ENCODE measurements at regions not wholly inside any gene's neighbourhood (a gene's known extent, or its start where the extent isn't known, plus 50 kb on each side); places are given as distances from the start of the nearest gene placed in this dataset.

DNA sequence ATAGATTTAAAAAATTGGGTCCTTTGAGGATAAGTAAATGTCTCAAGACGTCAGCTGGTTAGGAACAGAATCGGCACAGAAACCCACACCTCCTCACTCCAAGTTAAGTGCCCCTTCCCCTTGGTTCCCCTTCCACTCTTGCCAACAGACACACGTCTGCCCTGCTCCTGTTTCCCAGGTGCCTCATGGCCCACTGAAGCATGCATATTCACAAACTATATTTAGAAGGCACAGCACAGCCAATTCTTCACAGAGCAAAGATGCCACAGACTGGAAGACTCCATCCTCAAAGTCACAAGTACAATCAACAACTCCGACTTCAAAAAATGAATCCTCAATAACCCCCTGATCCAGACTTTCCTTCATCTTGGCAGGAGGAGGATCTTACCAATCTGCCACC, 295.4 kb upstream of the NR2F2 start:
- Histone ChIP-seq H3K4me1 (no peaks in the 10 kb centered on the region), H3K9me3 (no peaks in the 10 kb centered on the region), H3K27me3 (no peaks in the 10 kb centered on the region), H3K4me3 (no peak overlapping the region), H3K36me3 (no peaks in the 10 kb centered on the region), H3K27ac (no peak overlapping the region)
- DNase-seq: no peak
- no peak for TF ChIP-seq POLR2A (IDR thresholded peaks at IDR 0.05)
- TF ChIP-seq POLR2AphosphoS5 (IDR thresholded peaks at IDR 0.05): no peak
- TF ChIP-seq EP300 (IDR thresholded peaks at IDR 0.05): no peak
- TF ChIP-seq, protein P1, sequence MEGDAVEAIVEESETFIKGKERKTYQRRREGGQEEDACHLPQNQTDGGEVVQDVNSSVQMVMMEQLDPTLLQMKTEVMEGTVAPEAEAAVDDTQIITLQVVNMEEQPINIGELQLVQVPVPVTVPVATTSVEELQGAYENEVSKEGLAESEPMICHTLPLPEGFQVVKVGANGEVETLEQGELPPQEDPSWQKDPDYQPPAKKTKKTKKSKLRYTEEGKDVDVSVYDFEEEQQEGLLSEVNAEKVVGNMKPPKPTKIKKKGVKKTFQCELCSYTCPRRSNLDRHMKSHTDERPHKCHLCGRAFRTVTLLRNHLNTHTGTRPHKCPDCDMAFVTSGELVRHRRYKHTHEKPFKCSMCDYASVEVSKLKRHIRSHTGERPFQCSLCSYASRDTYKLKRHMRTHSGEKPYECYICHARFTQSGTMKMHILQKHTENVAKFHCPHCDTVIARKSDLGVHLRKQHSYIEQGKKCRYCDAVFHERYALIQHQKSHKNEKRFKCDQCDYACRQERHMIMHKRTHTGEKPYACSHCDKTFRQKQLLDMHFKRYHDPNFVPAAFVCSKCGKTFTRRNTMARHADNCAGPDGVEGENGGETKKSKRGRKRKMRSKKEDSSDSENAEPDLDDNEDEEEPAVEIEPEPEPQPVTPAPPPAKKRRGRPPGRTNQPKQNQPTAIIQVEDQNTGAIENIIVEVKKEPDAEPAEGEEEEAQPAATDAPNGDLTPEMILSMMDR (IDR thresholded peaks at IDR 0.05): no peak
- intact Hi-C loops (cut with DNase I): no loop called here
- 80 to 84% methylated on average over 4 of the region's 4 CpGs for WGBS, 2 donors

DNA sequence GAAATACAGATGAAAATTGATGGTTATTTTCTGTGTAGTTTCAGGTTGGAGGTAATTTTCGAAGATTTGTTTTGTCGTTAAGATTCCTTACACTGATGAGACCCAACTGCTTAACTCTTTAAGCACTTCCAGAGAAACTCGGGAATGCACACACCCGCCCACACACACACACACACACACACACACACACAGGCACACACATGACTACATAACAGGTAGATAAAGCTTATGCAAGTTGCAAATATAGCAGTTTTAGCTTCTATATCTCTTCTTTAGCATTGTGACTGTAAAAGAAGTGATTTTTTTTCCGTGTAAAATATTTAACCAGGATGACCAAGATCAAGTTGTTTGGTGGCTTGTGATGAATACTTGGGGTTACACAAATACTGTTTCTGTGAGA, 294.9 kb upstream of the NR2F2 start:
- H3K27me3 ChIP-seq: no peaks in the 10 kb centered on the region
- H3K27ac ChIP-seq: no peak overlapping the region
- no peaks in the 10 kb centered on the region for H3K4me1 ChIP-seq
- H3K9me3 ChIP-seq: no peaks in the 10 kb centered on the region
- no peak overlapping the region for H3K4me3 ChIP-seq
- H3K36me3 ChIP-seq: no peaks in the 10 kb centered on the region
- intact Hi-C loops (cut with DNase I): no loop called here
- WGBS, 2 donors: 71 to 74% methylated on average over 5 of the region's 5 CpGs
- no peak for DNase-seq
- TF ChIP-seq, protein P1 (IDR thresholded peaks at IDR 0.05): no peak
- no peak for TF ChIP-seq POLR2AphosphoS5 (IDR thresholded peaks at IDR 0.05)
- TF ChIP-seq EP300 (IDR thresholded peaks at IDR 0.05): no peak
- no peak for TF ChIP-seq POLR2A (IDR thresholded peaks at IDR 0.05)

DNA sequence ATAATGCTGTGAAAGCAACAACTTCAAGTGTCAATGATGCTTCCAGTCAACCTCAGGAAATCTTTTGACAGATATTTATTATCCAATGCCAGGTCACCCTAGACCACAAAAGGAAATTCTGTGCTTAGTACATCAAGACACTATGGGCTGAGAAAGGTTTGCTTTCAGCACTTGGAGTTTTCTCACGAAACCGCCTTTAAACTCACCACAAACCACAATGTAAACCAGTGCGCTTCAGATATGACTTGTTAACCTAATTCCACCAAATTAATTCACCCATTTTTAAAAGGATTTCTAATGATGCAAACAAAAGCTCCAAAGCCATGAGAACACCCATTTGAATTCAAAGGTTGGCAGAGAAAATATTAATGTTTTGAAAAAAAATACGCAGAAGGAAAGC, 292.9 kb upstream of the NR2F2 start:
- WGBS, 2 donors: 62 to 77% methylated on average over 4 of the region's 4 CpGs

DNA sequence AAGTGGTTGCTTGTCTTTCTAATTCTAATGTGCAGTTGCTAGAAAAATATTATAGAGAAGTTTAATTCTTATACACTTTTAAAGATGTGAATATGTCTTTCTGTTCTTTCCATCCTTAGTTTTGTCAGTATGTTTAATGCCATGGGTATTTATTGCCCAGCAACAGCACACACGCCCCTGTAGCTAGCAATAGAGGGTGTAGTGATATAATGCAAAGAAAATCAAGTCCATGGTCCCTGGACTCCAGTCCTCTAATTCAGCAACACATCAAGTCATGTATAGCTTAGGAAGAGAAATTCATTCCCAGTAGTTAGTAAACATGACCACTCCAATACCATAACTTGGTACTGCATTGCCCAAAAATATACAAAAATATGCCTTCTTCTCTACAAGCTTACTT, 292.4 kb upstream of the NR2F2 start:
- H3K9me3 ChIP-seq: no peaks in the 10 kb centered on the region
- no peaks in the 10 kb centered on the region for H3K36me3 ChIP-seq
- H3K27me3 ChIP-seq: no peaks in the 10 kb centered on the region
- H3K4me1 ChIP-seq: peaks cover 0 to 11% (median 3%) of the 10 kb centered on the region in 4 donors
- H3K27ac ChIP-seq: no peak overlapping the region
- H3K4me3 ChIP-seq: no peak overlapping the region
- TF ChIP-seq POLR2A (IDR thresholded peaks at IDR 0.05): no peak
- no peak for TF ChIP-seq EP300 (IDR thresholded peaks at IDR 0.05)
- no peak for TF ChIP-seq POLR2AphosphoS5 (IDR thresholded peaks at IDR 0.05)
- TF ChIP-seq, protein P1 (IDR thresholded peaks at IDR 0.05): no peak
- intact Hi-C loops (cut with DNase I): no loop called here
- WGBS, 2 donors: 2 to 53% methylated on average over 1 of the region's 1 CpG
- no peak for DNase-seq

More for the DNA sequence above, 292.9 kb upstream of the NR2F2 start:
- intact Hi-C loops (cut with DNase I): no loop called here
- no peaks in the 10 kb centered on the region for H3K27me3 ChIP-seq
- peaks cover 0 to 5% (median under 1%) of the 10 kb centered on the region in 4 donors for H3K4me1 ChIP-seq
- TF ChIP-seq EP300 (IDR thresholded peaks at IDR 0.05) (no peak), POLR2A (IDR thresholded peaks at IDR 0.05) (no peak), POLR2AphosphoS5 (IDR thresholded peaks at IDR 0.05) (no peak)
- TF ChIP-seq, protein P1 (IDR thresholded peaks at IDR 0.05): no peak
- no peaks in the 10 kb centered on the region for H3K9me3 ChIP-seq
- no peaks in the 10 kb centered on the region for H3K36me3 ChIP-seq
- no peak overlapping the region for H3K27ac ChIP-seq
- no peak overlapping the region for H3K4me3 ChIP-seq
- DNase-seq: no peak

DNA sequence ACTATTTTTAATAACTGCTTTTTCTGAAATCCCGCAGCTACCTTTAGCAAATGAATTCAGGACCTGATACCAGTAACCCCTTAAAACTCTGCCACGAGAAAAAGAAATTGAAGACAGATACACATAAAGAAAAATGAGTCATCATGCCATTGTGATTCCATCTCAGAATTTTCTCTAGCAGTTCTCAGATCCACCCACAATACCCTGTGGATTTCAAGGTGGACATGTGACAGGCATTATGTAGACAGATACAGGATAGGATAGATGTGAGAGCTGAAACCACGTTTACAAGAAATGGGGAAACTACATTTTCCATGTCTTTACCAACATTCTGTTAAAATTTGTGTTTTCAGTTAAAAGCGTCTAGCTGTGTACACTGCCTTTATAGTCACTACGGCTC, 291.9 kb upstream of the NR2F2 start:
- intact Hi-C loops (cut with DNase I): no loop called here
- no peak for TF ChIP-seq POLR2AphosphoS5 (IDR thresholded peaks at IDR 0.05)
- TF ChIP-seq EP300 (IDR thresholded peaks at IDR 0.05): no peak
- TF ChIP-seq POLR2A (IDR thresholded peaks at IDR 0.05): no peak
- TF ChIP-seq, protein P1 (IDR thresholded peaks at IDR 0.05): no peak
- DNase-seq: no peak
- Histone ChIP-seq H3K36me3 (no peaks in the 10 kb centered on the region), H3K9me3 (no peaks in the 10 kb centered on the region), H3K27ac (no peak overlapping the region), H3K4me3 (no peak overlapping the region), H3K4me1 (peaks cover 0 to 12% (median 4%) of the 10 kb centered on the region in 4 donors), H3K27me3 (no peaks in the 10 kb centered on the region)
- 64 to 71% methylated on average over 5 of the region's 5 CpGs for WGBS, 2 donors
